H1 (cell line): ENCODE measurements at regions not wholly inside any gene's neighbourhood (a gene's known extent, or its start where the extent isn't known, plus 50 kb on each side); places are given as distances from the start of the nearest gene placed in this dataset.

Experiments
- CTCF ChIA-PET: fragments of 300-600 bp; sonication (Branson Sonifier 250); formaldehyde crosslinking; loops from one replicate; lab custom pipeline; 2021; ENCODE audit not compliant: partially characterized antibody; lab: Charles Lee
- POLR2A ChIA-PET: fragments of 300-600 bp; sonication (Branson Sonifier 250); formaldehyde crosslinking; loops from one replicate; lab custom pipeline; 2021; ENCODE audit warnings: inconsistent platforms; ENCODE audit not compliant: partially characterized antibody; lab: Charles Lee
- DNase-seq, 2 experiments: peaks; one replicate each; pipeline versions ENCODE4 v3.0.0 to v3.0.0-alpha.2; 2010 to 2022; ENCODE audit warnings: low spot score in 2 of 2, low read depth in 1 of 2, mixed read lengths in 1 of 2
- FAIRE-seq: peaks from 2 replicates; lab custom pipeline; 2011; peaks lifted over from hg19 to GRCh38; lab: Jason Lieb, UNC
- H2AFZ ChIP-seq: 2 replicates; pipeline ENCODE4 v1.8.1; 2012; ENCODE audit warnings: low read length, inconsistent platforms
- H2AK5ac ChIP-seq: 2 replicates; pipeline ENCODE4 v1.6.1; 2013; ENCODE audit warnings: low read depth, low read length
- H2BK120ac ChIP-seq: replicated peaks from 2 replicates; pipeline ENCODE3; 2013; ENCODE audit warnings: low read depth, low read length, inconsistent platforms
- H2BK12ac ChIP-seq: 2 replicates; pipeline ENCODE4 v1.6.1; 2013; ENCODE audit warnings: low read depth, low read length
- H2BK15ac ChIP-seq: 2 replicates; pipeline ENCODE4 v1.6.1; 2013; ENCODE audit warnings: low read length
- H2BK20ac ChIP-seq: 2 replicates; pipeline ENCODE4 v1.6.1; 2013; ENCODE audit warnings: low read length
- H2BK5ac ChIP-seq: 2 replicates; pipeline ENCODE4 v1.6.1; 2013; ENCODE audit warnings: low read depth, low read length
- H3K14ac ChIP-seq: 2 replicates; pipeline ENCODE4 v1.6.1; 2013; ENCODE audit warnings: inconsistent platforms; ENCODE audit not compliant: insufficient read length
- H3K18ac ChIP-seq: 2 replicates; pipeline ENCODE4 v1.6.1; 2013; ENCODE audit warnings: low read length; ENCODE audit errors: extremely low read depth
- H3K23ac ChIP-seq: 2 replicates; pipeline ENCODE4 v1.6.1; 2013; ENCODE audit warnings: inconsistent platforms; ENCODE audit not compliant: insufficient read length
- H3K23me2 ChIP-seq: 2 replicates; pipeline ENCODE4 v1.6.1; 2013; ENCODE audit warnings: low read depth, low read length
- H3K27ac ChIP-seq: 2 replicates; pipeline ENCODE4 v1.6.1; 2011; ENCODE audit warnings: low read depth, low read length, inconsistent platforms
- H3K27me3 ChIP-seq, 4 experiments: replicated peaks in 1 of 4; 1 replicate in 1 of 4; 2 replicates in 3 of 4; pipeline versions ENCODE4 v1.6.1 to v1.8.1; 2011 to 2013; ENCODE audit warnings: low read length in 3 of 4, mild to moderate bottlenecking in 3 of 4, inconsistent platforms in 2 of 4, mixed read lengths in 2 of 4, moderate library complexity in 1 of 4; ENCODE audit not compliant: control insufficient read depth in 3 of 4, insufficient read depth in 3 of 4; ENCODE audit errors: extremely low read depth in 1 of 4
- H3K36me3 ChIP-seq, 4 experiments: 2 replicates each; pipeline versions ENCODE4 v1.6.1 to v1.8.1; 2011 to 2013; ENCODE audit warnings: mild to moderate bottlenecking in 4 of 4, low read length in 3 of 4, moderate library complexity in 2 of 4, control low read depth in 1 of 4, inconsistent platforms in 1 of 4; ENCODE audit not compliant: insufficient read depth in 4 of 4, control insufficient read depth in 2 of 4
- H3K4ac ChIP-seq: replicated peaks from 2 replicates; pipeline ENCODE3; 2013; ENCODE audit warnings: low read length, low read depth, mixed read lengths, inconsistent platforms; ENCODE audit not compliant: insufficient read length
- H3K4me1 ChIP-seq, 4 experiments: replicated peaks in 1 of 4; 1 replicate in 1 of 4; 2 replicates in 3 of 4; pipeline versions ENCODE4 v1.6.1 to v1.8.1; 2011 to 2013; ENCODE audit warnings: low read length in 3 of 4, inconsistent platforms in 2 of 4, mixed read lengths in 1 of 4; ENCODE audit not compliant: insufficient read depth in 4 of 4, control insufficient read depth in 3 of 4
- H3K4me2 ChIP-seq, 2 experiments: 2 replicates each; pipeline versions ENCODE4 v1.6.1 to v1.8.1; 2011 to 2013; ENCODE audit warnings: low read depth in 2 of 2, low read length in 2 of 2, control low read depth in 1 of 2, inconsistent platforms in 1 of 2, mild to moderate bottlenecking in 1 of 2; ENCODE audit not compliant: insufficient read depth in 1 of 2
- H3K4me3 ChIP-seq, 4 experiments: fragments of 200-600, 300-600 bp in 1 of 4; sonication (generic), shearing (Covaris generic), sonication (Bioruptor Twin) in 1 of 4; 2 replicates each; pipeline versions ENCODE4 v1.5.1 to v1.8.1; 2011 to 2016; ENCODE audit warnings: low read length in 4 of 4, low read depth in 3 of 4, control low read depth in 2 of 4, inconsistent platforms in 2 of 4, mild to moderate bottlenecking in 2 of 4, mixed read lengths in 1 of 4, moderate library complexity in 1 of 4; ENCODE audit not compliant: insufficient read depth in 2 of 4; ENCODE audit errors: extremely low read depth in 1 of 4
- H3K56ac ChIP-seq: replicated peaks from 2 replicates; pipeline ENCODE3; 2013; ENCODE audit warnings: low read depth, mild to moderate bottlenecking, mixed read lengths, low read length, inconsistent platforms; ENCODE audit not compliant: insufficient read length
- H3K79me1 ChIP-seq: 2 replicates; pipeline ENCODE4 v1.6.1; 2013; ENCODE audit warnings: low read depth, low read length, control low read depth
- H3K79me2 ChIP-seq, 2 experiments: 2 replicates each; pipeline versions ENCODE4 v1.6.1 to v1.8.1; 2012 to 2013; ENCODE audit warnings: low read length in 2 of 2, mild to moderate bottlenecking in 2 of 2, inconsistent platforms in 1 of 2; ENCODE audit not compliant: insufficient read depth in 2 of 2, control insufficient read depth in 1 of 2
- H3K9ac ChIP-seq, 4 experiments: replicated peaks in 1 of 4; 1 replicate in 1 of 4; 2 replicates in 3 of 4; pipeline versions ENCODE4 v1.6.1 to v1.8.1; 2011 to 2013; ENCODE audit warnings: low read depth in 3 of 4, low read length in 3 of 4, control low read depth in 2 of 4, mild to moderate bottlenecking in 2 of 4, moderate library complexity in 2 of 4, inconsistent platforms in 1 of 4; ENCODE audit errors: extremely low read depth in 1 of 4
- H3K9me3 ChIP-seq, 2 experiments: 2 replicates each; pipeline versions ENCODE4 v1.6.1 to v1.8.1; 2012 to 2013; ENCODE audit warnings: mild to moderate bottlenecking in 2 of 2, moderate library complexity in 2 of 2, control low read depth in 1 of 2, inconsistent platforms in 1 of 2, low read depth in 1 of 2, low read length in 1 of 2, mixed read lengths in 1 of 2; ENCODE audit not compliant: insufficient read depth in 2 of 2
- H4K20me1 ChIP-seq, 2 experiments: replicated peaks in 1 of 2; 2 replicates each; pipeline versions ENCODE3 to v1.8.1; 2011 to 2013; ENCODE audit warnings: inconsistent platforms in 2 of 2, low read length in 2 of 2, mild to moderate bottlenecking in 1 of 2; ENCODE audit not compliant: insufficient read depth in 2 of 2, control insufficient read depth in 1 of 2
- H4K5ac ChIP-seq: 2 replicates; pipeline ENCODE4 v1.6.1; 2013; ENCODE audit warnings: low read length, low read depth, mixed read lengths, inconsistent platforms; ENCODE audit not compliant: insufficient read length
- H4K8ac ChIP-seq: 2 replicates; pipeline ENCODE4 v1.8.0; 2013; ENCODE audit warnings: mild to moderate bottlenecking, moderate library complexity, low read length, inconsistent platforms; ENCODE audit not compliant: insufficient read depth; ENCODE audit errors: extremely low read depth
- H4K91ac ChIP-seq: replicated peaks from 2 replicates; pipeline ENCODE3; 2013; ENCODE audit warnings: low read length, mixed read lengths, inconsistent platforms; ENCODE audit not compliant: insufficient read length
- ASH2L ChIP-seq: fragments of 200-600, 300-600 bp; sonication (generic); IDR thresholded peaks from one replicate; pipeline ENCODE4 v1.7.1; 2017; ENCODE audit warnings: low read length
- CBX5 ChIP-seq: fragments of 300-800, 300-1000 bp; sonication (generic); IDR thresholded peaks from 2 replicates; pipeline ENCODE4 v1.7.1; 2016; ENCODE audit warnings: antibody characterized with exemption, low read length, low read depth
- CTCF ChIP-seq, 3 experiments: IDR thresholded peaks; 1 replicate in 2 of 3; 2 replicates in 1 of 3; pipeline versions ENCODE4 v1.5.1 to v1.6.1; 2011; ENCODE audit warnings: low read length in 3 of 3, mild to moderate bottlenecking in 3 of 3, inconsistent platforms in 2 of 3, low read depth in 1 of 3, moderate library complexity in 1 of 3; ENCODE audit not compliant: insufficient read depth in 1 of 3; ENCODE audit errors: control extremely low read depth in 1 of 3
- E2F6 ChIP-seq: IDR thresholded peaks from 2 replicates; pipeline ENCODE4 v1.6.1; 2012; ENCODE audit warnings: inconsistent platforms
- GABPA ChIP-seq: IDR thresholded peaks from 2 replicates; pipeline ENCODE4 v1.6.1; 2011; ENCODE audit warnings: mild to moderate bottlenecking, low read length, moderate library complexity, borderline replicate concordance; ENCODE audit not compliant: insufficient read depth
- RAD21 ChIP-seq, 2 experiments: IDR thresholded peaks in 1 of 2; conservative IDR thresholded peaks in 1 of 2; 2 replicates each; pipeline ENCODE4 v1.6.1; 2011; ENCODE audit warnings: low read depth in 2 of 2, low read length in 2 of 2, improper control_type of control experiment in 1 of 2, inconsistent platforms in 1 of 2, mild to moderate bottlenecking in 1 of 2, moderate library complexity in 1 of 2
- RXRA ChIP-seq: IDR thresholded peaks from 2 replicates; pipeline ENCODE4 v1.6.1; 2011; ENCODE audit warnings: low read depth, mild to moderate bottlenecking, low read length, moderate library complexity; ENCODE audit not compliant: insufficient read depth
- SIN3A ChIP-seq, 2 experiments: IDR thresholded peaks in 1 of 2; conservative IDR thresholded peaks in 1 of 2; 2 replicates each; pipeline ENCODE4 v1.6.1; 2011 to 2012; ENCODE audit warnings: low read length in 2 of 2, improper control_type of control experiment in 1 of 2, low read depth in 1 of 2, mild to moderate bottlenecking in 1 of 2
- SP2 ChIP-seq: IDR thresholded peaks from 2 replicates; pipeline ENCODE4 v1.6.1; 2012; ENCODE audit warnings: mild to moderate bottlenecking, low read length, inconsistent platforms
- TAF1 ChIP-seq: IDR thresholded peaks from 2 replicates; pipeline ENCODE4 v1.6.1; 2011; ENCODE audit warnings: mild to moderate bottlenecking, low read depth, low read length
- YY1 ChIP-seq: IDR thresholded peaks from 2 replicates; pipeline ENCODE4 v1.6.1; 2011; ENCODE audit warnings: low read depth, mild to moderate bottlenecking, low read length
- WGBS, 2 experiments: shearing (Covaris generic) in 1 of 2; methylation state at CpG; one replicate each; pipeline versions ENCODE4 v1.1.6 to v1.1.7; 2013 to 2015; ENCODE audit warnings: low lambda C conversion rate in 2 of 2, mixed read lengths in 2 of 2, inconsistent platforms in 1 of 2, low coverage in 1 of 2, missing lambda C conversion rate in 1 of 2; ENCODE audit not compliant: insufficient replicate concordance in 2 of 2, insufficient coverage in 1 of 2, insufficient read length in 1 of 2; ENCODE audit errors: extremely low coverage in 1 of 2, missing lambda C conversion rate in 1 of 2; 5-methylcytosine and 5-hydroxymethylcytosine counted together

GRCh38 chr1:234835239-234835638 lies 225.3 kb upstream of the IRF2BP2 start:
- H3K4me1 ChIP-seq, result no peaks in the 10 kb centered on the region
- CTCF ChIA-PET, result interaction anchor here (1.2 kb wide), 1 partner anchor 249 kb away, joined by 3 read pairs; no protein-coding TSS in a partner anchor
- no peak for TF ChIP-seq GABPA
- TF ChIP-seq ASH2L, result no peak
- TF ChIP-seq CTCF (IDR thresholded peaks at IDR 0.05; ENCODE audit: control extremely low read depth in 1 of 3, insufficient read depth in 1 of 3, low read depth in 1 of 3, low read length in 3 of 3), result no peak
- TF ChIP-seq YY1, result no peak
- no peak for TF ChIP-seq SIN3A (conservative IDR thresholded peaks at IDR 0.05 in 1 of 2, IDR thresholded peaks at IDR 0.05 in 1 of 2; ENCODE audit: low read depth in 1 of 2, low read length in 2 of 2)
- TF ChIP-seq RAD21 (IDR thresholded peaks at IDR 0.05 in 1 of 2, conservative IDR thresholded peaks at IDR 0.05 in 1 of 2; ENCODE audit: low read depth in 2 of 2, low read length in 2 of 2), result no peak
- TF ChIP-seq E2F6, result no peak
- TF ChIP-seq SP2, result no peak
- TF ChIP-seq CBX5, result no peak
- no peak for TF ChIP-seq TAF1
- TF ChIP-seq RXRA, result no peak

More at GRCh38 chr1:234835239-234835638, 225.3 kb upstream of the IRF2BP2 start:
- Histone ChIP-seq H2BK120ac (no peak overlapping the region), H3K18ac (no peak overlapping the region), H3K79me1 (no peaks in the 10 kb centered on the region), H3K9ac (no peak overlapping the region), H3K4me2 (no peak overlapping the region), H2AFZ (no peak overlapping the region), H2BK20ac (no peak overlapping the region), H3K36me3 (no peaks in the 10 kb centered on the region; a peak in 1 of 8 replicates), H3K4ac (no peak overlapping the region), H3K79me2 (no peaks in the 10 kb centered on the region), H4K5ac (no peak overlapping the region), H3K9me3 (peaks cover 7 to 9% of the 10 kb centered on the region in 2 experiments), H2BK12ac (no peak overlapping the region), H4K8ac (no peak overlapping the region), H3K56ac (no peak overlapping the region), H4K20me1 (no peaks in the 10 kb centered on the region), H3K23me2 (no peaks in the 10 kb centered on the region), H2AK5ac (no peak overlapping the region), H3K27me3 (no peaks in the 10 kb centered on the region), H3K27ac (no peak overlapping the region), H3K4me3 (no peak overlapping the region), H3K14ac (no peak overlapping the region), H2BK15ac (no peak overlapping the region), H4K91ac (no peak overlapping the region), H3K23ac (no peak overlapping the region), H2BK5ac (no peak overlapping the region)
- POLR2A ChIA-PET, result no interaction called here
- WGBS, 2 experiments, result 43% methylated on average over 2 of the region's 2 CpGs; no CpG with 5 or more reads in 1 of the 2 experiments
- FAIRE-seq, result no peak
- no peak for DNase-seq
